CD14-positive monocyte (primary cell): ENCODE measurements at regions not wholly inside any gene's neighbourhood (a gene's known extent, or its start where the extent isn't known, plus 50 kb on each side); places are given as distances from the start of the nearest gene placed in this dataset.

Source experiments
- DNase-seq, 3 donors: peaks; one replicate each; pipeline ENCODE4 v3.0.0-alpha.2; 2011 to 2022
- H2AFZ ChIP-seq: 2 replicates; pipeline ENCODE4 v1.6.0; 2012; ENCODE audit warnings: mild to moderate bottlenecking, low read depth, low read length, inconsistent platforms; ENCODE audit not compliant: insufficient read depth, poor library complexity, severe bottlenecking
- H3K27ac ChIP-seq, 2 donors: 1 replicate in 1 of 2; 2 replicates in 1 of 2; pipeline ENCODE4 v1.5.1; 2012 to 2013; ENCODE audit warnings: low read length in 2 of 2, control low read depth in 1 of 2, inconsistent platforms in 1 of 2, low read depth in 1 of 2, mild to moderate bottlenecking in 1 of 2
- H3K27me3 ChIP-seq, 2 donors: one replicate each; pipeline versions ENCODE4 v1.6.0 to v1.6.1; 2011 to 2013; ENCODE audit warnings: low read length in 2 of 2; ENCODE audit not compliant: control insufficient read depth in 2 of 2, insufficient read depth in 2 of 2
- H3K36me3 ChIP-seq, 2 donors: replicated peaks in 1 of 2; 1 replicate in 1 of 2; 2 replicates in 1 of 2; pipeline versions ENCODE4 v1.5.1 to v1.6.1; 2012 to 2013; ENCODE audit warnings: low read length in 2 of 2, control low read depth in 1 of 2, inconsistent platforms in 1 of 2, mild to moderate bottlenecking in 1 of 2; ENCODE audit not compliant: insufficient read depth in 2 of 2, control insufficient read depth in 1 of 2
- H3K4me1 ChIP-seq, 2 donors: 1 replicate in 1 of 2; 2 replicates in 1 of 2; pipeline versions ENCODE4 v1.5.1 to v1.6.1; 2012 to 2013; ENCODE audit warnings: low read length in 2 of 2, control low read depth in 1 of 2, inconsistent platforms in 1 of 2, mild to moderate bottlenecking in 1 of 2, moderate library complexity in 1 of 2; ENCODE audit not compliant: insufficient read depth in 2 of 2, control insufficient read depth in 1 of 2
- H3K4me2 ChIP-seq: replicated peaks from 2 replicates; pipeline ENCODE3; 2012; ENCODE audit warnings: low read length, moderate library complexity, mild to moderate bottlenecking; ENCODE audit not compliant: poor library complexity, severe bottlenecking; ENCODE audit errors: extremely low read depth
- H3K4me3 ChIP-seq, 3 experiments: fragments of 200-600 bp in 1 of 3; sonication (generic) in 1 of 3; replicated peaks in 1 of 3; 1 replicate in 2 of 3; 2 replicates in 1 of 3; pipeline ENCODE4 v1.5.1; 2011 to 2013; ENCODE audit warnings: low read length in 3 of 3, mild to moderate bottlenecking in 3 of 3, control low read depth in 2 of 3, low read depth in 2 of 3, inconsistent platforms in 1 of 3, moderate library complexity in 1 of 3
- H3K79me2 ChIP-seq: 2 replicates; pipeline ENCODE4 v1.6.0; 2012; ENCODE audit warnings: mild to moderate bottlenecking, control low read depth, inconsistent platforms, low read length, moderate library complexity; ENCODE audit not compliant: insufficient read depth
- H3K9ac ChIP-seq: 2 replicates; pipeline ENCODE4 v1.6.0; 2017; ENCODE audit warnings: low read length, mild to moderate bottlenecking; ENCODE audit not compliant: insufficient read depth, poor library complexity, severe bottlenecking
- H3K9me3 ChIP-seq, 2 donors: replicated peaks in 1 of 2; 1 replicate in 1 of 2; 2 replicates in 1 of 2; pipeline versions ENCODE4 v1.5.1 to v1.6.1; 2012 to 2013; ENCODE audit warnings: low read length in 2 of 2, control low read depth in 1 of 2; ENCODE audit not compliant: control insufficient read depth in 1 of 2, insufficient read depth in 1 of 2
- H4K20me1 ChIP-seq: 2 replicates; pipeline ENCODE4 v1.6.0; 2012; ENCODE audit warnings: mild to moderate bottlenecking, low read length, control low read depth, moderate library complexity; ENCODE audit not compliant: insufficient read depth
- H3K27ac Mint-ChIP-seq, 7 donors: one replicate each; pipeline ENCODE4 v1.8.0; 2020; ENCODE audit warnings: mild to moderate bottlenecking in 7 of 7, mixed read lengths in 7 of 7, moderate library complexity in 6 of 7, inconsistent platforms in 2 of 7
- H3K27me3 Mint-ChIP-seq, 3 donors: one replicate each; pipeline ENCODE4 v1.8.0; 2021 to 2022; ENCODE audit warnings: low read depth in 3 of 3, mild to moderate bottlenecking in 3 of 3, mixed read lengths in 3 of 3, moderate library complexity in 3 of 3, inconsistent platforms in 1 of 3
- H3K36me3 Mint-ChIP-seq, 2 donors: one replicate each; pipeline ENCODE4 v1.8.0; 2020; ENCODE audit warnings: mixed read lengths in 2 of 2, inconsistent platforms in 1 of 2, mild to moderate bottlenecking in 1 of 2
- H3K4me1 Mint-ChIP-seq: one replicate; pipeline ENCODE4 v1.8.0; 2020; ENCODE audit warnings: mild to moderate bottlenecking, mixed read lengths
- H3K4me3 Mint-ChIP-seq, 2 donors: one replicate each; pipeline ENCODE4 v1.8.0; 2020; ENCODE audit warnings: mild to moderate bottlenecking in 2 of 2, mixed read lengths in 2 of 2, moderate library complexity in 1 of 2
- H3K9me3 Mint-ChIP-seq, 7 donors: one replicate each; pipeline ENCODE4 v1.8.0; 2020 to 2022; ENCODE audit warnings: mixed read lengths in 7 of 7, mild to moderate bottlenecking in 6 of 7, moderate library complexity in 6 of 7, inconsistent platforms in 2 of 7
- CTCF ChIP-seq: fragments of 200-600 bp; IDR thresholded peaks from one replicate; pipeline ENCODE4 v1.8.0; 2022; ENCODE audit warnings: antibody characterized with exemption, mild to moderate bottlenecking
- WGBS: methylation state at CpG from one replicate; pipeline ENCODE4 v1.1.5; 2013; ENCODE audit warnings: missing lambda C conversion rate; ENCODE audit not compliant: insufficient coverage; 5-methylcytosine and 5-hydroxymethylcytosine counted together
- intact Hi-C, 2 donors: fragments of 100-400 bp; cut with micrococcal nuclease; formaldehyde crosslinking; loops; one replicate each; pipeline versions ENCODE4 v1.15.0 to v1.15.1; 2023

DNA sequence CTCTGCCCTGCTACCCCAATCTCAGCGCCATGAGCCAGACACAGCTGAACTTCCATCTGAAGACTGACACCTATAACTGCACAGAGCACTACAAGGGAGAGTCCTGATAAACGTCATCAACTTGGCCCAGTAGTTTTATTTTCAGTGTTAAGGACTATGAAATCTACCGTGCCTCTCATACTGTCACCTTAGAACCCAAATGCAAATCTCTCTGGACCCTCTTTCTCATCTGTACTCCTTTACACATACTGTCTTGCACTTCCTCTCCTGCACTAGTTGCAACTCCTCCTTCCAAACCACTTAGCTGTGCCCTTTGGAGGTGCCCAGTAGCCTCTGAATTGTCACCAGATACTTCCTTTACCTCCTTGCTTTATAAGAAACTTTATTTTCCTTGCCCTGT is 420.2 kb upstream of the CNKSR2 start:
- Histone ChIP-seq H4K20me1 (no peaks in the 10 kb centered on the region), H3K4me1 (no peaks in the 10 kb centered on the region), H3K4me3 (no peak overlapping the region), H3K4me2 (no peak overlapping the region), H2AFZ (no peak overlapping the region), H3K27ac (no peak overlapping the region), H3K27me3 (no peaks in the 10 kb centered on the region), H3K79me2 (no peaks in the 10 kb centered on the region), H3K9me3 (no peaks in the 10 kb centered on the region), H3K36me3 (no peaks in the 10 kb centered on the region), H3K9ac (no peak overlapping the region)
- peak overlapping the region in 1 of 7 donors; percentile 17 for H3K27ac Mint-ChIP-seq
- DNase-seq: no peak
- H3K36me3 Mint-ChIP-seq: no peaks in the 10 kb centered on the region
- H3K9me3 Mint-ChIP-seq: peaks cover 0 to 7% (median 1%) of the 10 kb centered on the region in 7 donors
- TF ChIP-seq CTCF: no peak
- no CpG with 5 or more reads among the region's 3 CpGs for WGBS
- H3K4me3 Mint-ChIP-seq: no peak overlapping the region
- intact Hi-C loops: no loop called here
- H3K4me1 Mint-ChIP-seq: no peaks in the 10 kb centered on the region
- no peaks in the 10 kb centered on the region for H3K27me3 Mint-ChIP-seq

DNA sequence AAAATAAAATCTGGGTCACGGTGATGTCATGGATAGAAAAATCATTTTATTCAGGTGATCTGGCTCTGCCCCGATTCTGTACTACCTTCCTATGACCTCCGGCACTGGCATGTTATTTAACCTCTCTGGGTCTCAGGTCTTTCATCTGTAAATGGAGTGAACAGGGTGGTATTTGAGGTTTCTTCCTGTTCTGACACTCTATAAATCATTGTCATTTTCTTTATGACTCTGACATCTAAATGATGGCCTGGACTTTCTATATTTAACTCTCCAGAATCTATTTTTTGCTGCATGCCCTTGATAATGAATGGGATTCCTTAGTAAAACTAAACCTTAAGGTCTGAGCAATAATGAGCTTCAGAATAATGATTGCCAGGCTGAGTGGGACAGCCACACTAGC is 422.0 kb upstream of the CNKSR2 start:
- no peak overlapping the region for H3K9ac ChIP-seq
- no peaks in the 10 kb centered on the region for H3K79me2 ChIP-seq
- intact Hi-C loops: no loop called here
- H3K9me3 ChIP-seq: no peaks in the 10 kb centered on the region
- Mint-ChIP-seq H3K4me1 (no peaks in the 10 kb centered on the region), H3K9me3 (peaks cover 0 to 7% (median 1%) of the 10 kb centered on the region in 7 donors), H3K27ac (no peak overlapping the region), H3K27me3 (no peaks in the 10 kb centered on the region), H3K4me3 (no peak overlapping the region), H3K36me3 (no peaks in the 10 kb centered on the region)
- DNase-seq: no peak
- H4K20me1 ChIP-seq: no peaks in the 10 kb centered on the region
- H3K27me3 ChIP-seq: no peaks in the 10 kb centered on the region
- H2AFZ ChIP-seq: no peak overlapping the region
- H3K27ac ChIP-seq: no peak overlapping the region
- H3K4me1 ChIP-seq: no peaks in the 10 kb centered on the region
- no peak overlapping the region for H3K4me2 ChIP-seq
- no peaks in the 10 kb centered on the region for H3K36me3 ChIP-seq
- no CpG with 5 or more reads among the region's 3 CpGs for WGBS
- H3K4me3 ChIP-seq: no peak overlapping the region
- TF ChIP-seq CTCF: no peak
